B cell (primary cell): ENCODE measurements at regions not wholly inside any gene's neighbourhood (a gene's known extent, or its start where the extent isn't known, plus 50 kb on each side); places are given as distances from the start of the nearest gene placed in this dataset.
"Not testable (repeated sequence)": the region's sequence is repeated elsewhere in the genome, so short reads cannot be mapped to it uniquely, and the experiment has no call there.

ENCODE experiments used
- ATAC-seq: fragments of 200-7000 bp; cut with Tn5 transposase; one replicate; pipeline ENCODE4 v1.10.0; 2021; ENCODE audit warnings: low read depth, mild to moderate bottlenecking, moderate number of reproducible peaks, moderate library complexity
- CTCF ChIA-PET: fragments of 350-600 bp; sonication (Branson Sonifier 250); formaldehyde crosslinking; loops from one replicate; lab custom pipeline; 2021; ENCODE audit warnings: antibody characterized with exemption, inconsistent platforms; lab: Charles Lee
- POLR2A ChIA-PET: fragments of 350-600 bp; sonication (Branson Sonifier 250); formaldehyde crosslinking; loops from one replicate; lab custom pipeline; 2021; ENCODE audit warnings: antibody characterized with exemption; lab: Charles Lee
- DNase-seq: peaks from one replicate; pipeline ENCODE4 v3.0.0; 2013
- H2AFZ ChIP-seq: 2 replicates; pipeline ENCODE4 v1.6.1; 2012; ENCODE audit warnings: mild to moderate bottlenecking, low read depth, low read length; ENCODE audit not compliant: insufficient read depth, poor library complexity, severe bottlenecking
- H3K27ac ChIP-seq, 2 donors: 1 replicate in 1 of 2; 2 replicates in 1 of 2; pipeline ENCODE4 v1.5.1; 2012 to 2013; ENCODE audit warnings: low read length in 2 of 2, mild to moderate bottlenecking in 2 of 2, moderate library complexity in 1 of 2
- H3K27me3 ChIP-seq, 4 experiments: fragments of 200-600 bp in 1 of 4; sonication (generic) in 1 of 4; replicated peaks in 1 of 4; 1 replicate in 2 of 4; 2 replicates in 2 of 4; pipeline versions ENCODE4 v1.6.1 to v1.7.0; 2013 to 2016; ENCODE audit warnings: low read length in 3 of 4, mild to moderate bottlenecking in 2 of 4, mixed read lengths in 1 of 4, moderate library complexity in 1 of 4; ENCODE audit not compliant: insufficient read depth in 4 of 4, control insufficient read depth in 3 of 4; ENCODE audit errors: control extremely low read depth in 1 of 4
- H3K36me3 ChIP-seq, 2 experiments: replicated peaks in 1 of 2; 1 replicate in 1 of 2; 2 replicates in 1 of 2; pipeline versions ENCODE4 v1.6.1 to v1.7.1; 2013; ENCODE audit warnings: low read length in 1 of 2; ENCODE audit not compliant: insufficient read depth in 2 of 2, control insufficient read depth in 1 of 2; ENCODE audit errors: control extremely low read depth in 1 of 2, extremely low read depth in 1 of 2
- H3K4me1 ChIP-seq, 2 donors: fragments of 200-600 bp in 1 of 2; sonication (generic) in 1 of 2; 1 replicate in 1 of 2; 2 replicates in 1 of 2; pipeline versions ENCODE4 v1.5.1 to v1.6.1; 2013 to 2017; ENCODE audit warnings: low read length in 2 of 2; ENCODE audit not compliant: control insufficient read depth in 2 of 2, insufficient read depth in 2 of 2
- H3K4me2 ChIP-seq: replicated peaks from 2 replicates; pipeline ENCODE3; 2012; ENCODE audit warnings: mild to moderate bottlenecking, low read depth, low read length; ENCODE audit not compliant: poor library complexity, severe bottlenecking
- H3K4me3 ChIP-seq, 5 experiments: fragments of 200-600 bp in 1 of 5; sonication (generic) in 1 of 5; 1 replicate in 3 of 5; 2 replicates in 2 of 5; pipeline versions ENCODE4 v1.5.1 to v1.7.0; 2011 to 2016; ENCODE audit warnings: low read length in 4 of 5, mild to moderate bottlenecking in 4 of 5, low read depth in 2 of 5, control low read depth in 1 of 5, moderate library complexity in 1 of 5; ENCODE audit not compliant: insufficient read depth in 1 of 5; ENCODE audit errors: control extremely low read depth in 1 of 5, extremely low read depth in 1 of 5
- H3K79me2 ChIP-seq: fragments of 200-600 bp; sonication (generic); one replicate; pipeline ENCODE4 v1.6.0; 2016; ENCODE audit warnings: low read length; ENCODE audit not compliant: control insufficient read depth, insufficient read depth
- H3K9ac ChIP-seq: fragments of 200-600 bp; sonication (generic); 2 replicates; pipeline ENCODE4 v1.6.1; 2017; ENCODE audit warnings: mild to moderate bottlenecking, low read length, moderate library complexity
- H3K9me3 ChIP-seq, 3 donors: one replicate each; pipeline versions ENCODE4 v1.6.1 to v1.7.1; 2013; ENCODE audit warnings: low read length in 2 of 3; ENCODE audit not compliant: control insufficient read depth in 2 of 3, insufficient read depth in 1 of 3; ENCODE audit errors: control extremely low read depth in 1 of 3
- H4K20me1 ChIP-seq: 2 replicates; pipeline ENCODE4 v1.6.0; 2012; ENCODE audit warnings: mild to moderate bottlenecking, low read length; ENCODE audit not compliant: insufficient read depth, control insufficient read depth, poor library complexity, severe bottlenecking
- H3K27ac Mint-ChIP-seq: one replicate; pipeline ENCODE4 v1.8.0; 2021; ENCODE audit warnings: mixed read lengths
- H3K27me3 Mint-ChIP-seq: one replicate; pipeline ENCODE4 v1.8.0; 2021; ENCODE audit warnings: mixed read lengths
- H3K4me1 Mint-ChIP-seq: one replicate; pipeline ENCODE4 v1.8.0; 2021; ENCODE audit warnings: mixed read lengths
- H3K4me3 Mint-ChIP-seq: one replicate; pipeline ENCODE4 v1.8.0; 2021; ENCODE audit warnings: mixed read lengths
- H3K9me3 Mint-ChIP-seq: one replicate; pipeline ENCODE4 v1.8.0; 2022; ENCODE audit warnings: mixed read lengths; ENCODE audit not compliant: insufficient read depth
- EZH2 ChIP-seq: IDR thresholded peaks from 2 replicates; pipeline ENCODE4 v1.6.1; 2012; ENCODE audit warnings: borderline replicate concordance, low read depth, mild to moderate bottlenecking, moderate library complexity, low read length; ENCODE audit not compliant: insufficient read depth, poor library complexity, severe bottlenecking
- WGBS: methylation state at CpG from one replicate; pipeline ENCODE4 v1.1.5; 2013; ENCODE audit warnings: missing lambda C conversion rate; ENCODE audit not compliant: insufficient coverage; 5-methylcytosine and 5-hydroxymethylcytosine counted together
- intact Hi-C: fragments of 100-400 bp; cut with micrococcal nuclease; formaldehyde crosslinking; loops from one replicate; pipeline ENCODE4 v1.10.0; 2022
- TF ChIP-seq, protein P1 (sequence below): fragments of 200-600 bp; IDR thresholded peaks from one replicate; pipeline ENCODE4 v1.8.0; 2022; ENCODE audit warnings: antibody characterized with exemption, mild to moderate bottlenecking

DNA sequence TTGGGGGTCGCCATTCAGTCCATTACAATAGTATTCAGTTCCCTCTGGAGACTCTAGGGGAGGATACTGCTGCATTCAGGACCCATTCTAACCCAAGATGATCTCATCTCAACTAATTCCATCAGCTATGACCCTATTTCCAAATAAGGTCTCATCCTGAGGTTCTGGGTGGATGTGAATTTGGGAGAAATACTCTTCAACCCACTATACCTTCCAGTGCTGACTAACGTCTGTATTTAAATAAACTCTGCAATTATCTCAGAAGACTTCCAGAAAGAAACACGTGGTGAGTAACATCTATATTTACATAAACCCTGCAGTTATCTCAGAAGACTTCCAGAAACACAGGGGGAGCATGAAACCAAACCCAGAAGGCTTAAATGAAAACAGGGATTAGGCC is 1300.7 kb downstream of the PCDH9 start:
- Histone ChIP-seq H3K79me2 (no peaks in the 10 kb centered on the region), H4K20me1 (no peaks in the 10 kb centered on the region), H3K9me3 (no peaks in the 10 kb centered on the region), H3K36me3 (no peaks in the 10 kb centered on the region), H3K4me3 (no peak overlapping the region), H3K4me2 (no peak overlapping the region), H3K27ac (no peak overlapping the region), H2AFZ (no peak overlapping the region), H3K9ac (no peak overlapping the region), H3K4me1 (no peaks in the 10 kb centered on the region), H3K27me3 (no peaks in the 10 kb centered on the region)
- H3K27me3 Mint-ChIP-seq, result no peaks in the 10 kb centered on the region
- H3K4me3 Mint-ChIP-seq, result no peak overlapping the region
- ATAC-seq (no peak), DNase-seq (no peak)
- H3K9me3 Mint-ChIP-seq, result no peaks in the 10 kb centered on the region
- TF ChIP-seq, protein P1, sequence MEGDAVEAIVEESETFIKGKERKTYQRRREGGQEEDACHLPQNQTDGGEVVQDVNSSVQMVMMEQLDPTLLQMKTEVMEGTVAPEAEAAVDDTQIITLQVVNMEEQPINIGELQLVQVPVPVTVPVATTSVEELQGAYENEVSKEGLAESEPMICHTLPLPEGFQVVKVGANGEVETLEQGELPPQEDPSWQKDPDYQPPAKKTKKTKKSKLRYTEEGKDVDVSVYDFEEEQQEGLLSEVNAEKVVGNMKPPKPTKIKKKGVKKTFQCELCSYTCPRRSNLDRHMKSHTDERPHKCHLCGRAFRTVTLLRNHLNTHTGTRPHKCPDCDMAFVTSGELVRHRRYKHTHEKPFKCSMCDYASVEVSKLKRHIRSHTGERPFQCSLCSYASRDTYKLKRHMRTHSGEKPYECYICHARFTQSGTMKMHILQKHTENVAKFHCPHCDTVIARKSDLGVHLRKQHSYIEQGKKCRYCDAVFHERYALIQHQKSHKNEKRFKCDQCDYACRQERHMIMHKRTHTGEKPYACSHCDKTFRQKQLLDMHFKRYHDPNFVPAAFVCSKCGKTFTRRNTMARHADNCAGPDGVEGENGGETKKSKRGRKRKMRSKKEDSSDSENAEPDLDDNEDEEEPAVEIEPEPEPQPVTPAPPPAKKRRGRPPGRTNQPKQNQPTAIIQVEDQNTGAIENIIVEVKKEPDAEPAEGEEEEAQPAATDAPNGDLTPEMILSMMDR, result no peak
- TF ChIP-seq EZH2, result no peak
- H3K4me1 Mint-ChIP-seq, result no peaks in the 10 kb centered on the region
- CTCF ChIA-PET, result no interaction called here
- intact Hi-C loops, result no loop called here
- no peak overlapping the region for H3K27ac Mint-ChIP-seq
- POLR2A ChIA-PET, result no interaction called here
- 33% methylated on average over 1 of the region's 3 CpGs for WGBS

DNA sequence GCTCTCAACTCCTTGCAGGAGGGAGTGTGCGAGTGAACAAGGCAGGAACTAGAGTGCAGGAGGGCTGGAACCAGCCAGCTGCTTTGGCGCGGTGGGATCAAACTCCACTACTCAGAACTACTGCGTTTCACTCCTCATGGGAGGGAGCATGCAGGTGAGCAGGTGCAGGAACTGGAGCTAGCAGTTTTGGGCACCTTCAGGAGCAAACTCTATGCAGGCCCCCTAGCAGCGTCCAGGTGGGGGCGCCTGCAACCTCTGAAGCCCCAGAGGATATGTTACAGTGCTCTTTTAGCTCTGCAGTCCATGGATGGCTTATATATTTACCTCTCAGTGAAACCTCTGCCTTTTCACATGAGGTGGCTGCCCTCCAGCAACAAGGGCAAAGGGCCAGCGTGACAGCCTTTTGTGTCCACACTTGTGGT is 1303.4 kb downstream of the PCDH9 start:
- Histone ChIP-seq H3K9me3 (no peaks in the 10 kb centered on the region), H4K20me1 (no peaks in the 10 kb centered on the region), H2AFZ (no peak overlapping the region), H3K79me2 (no peaks in the 10 kb centered on the region), H3K4me1 (no peaks in the 10 kb centered on the region), H3K36me3 (no peaks in the 10 kb centered on the region), H3K27ac (no peak overlapping the region), H3K4me2 (no peak overlapping the region), H3K27me3 (no peaks in the 10 kb centered on the region), H3K4me3 (no peak overlapping the region), H3K9ac (no peak overlapping the region)
- H3K27me3 Mint-ChIP-seq, result no peaks in the 10 kb centered on the region
- H3K4me3 Mint-ChIP-seq, result no peak overlapping the region
- TF ChIP-seq, protein P1, result no peak
- no peak for TF ChIP-seq EZH2
- no peak overlapping the region for H3K27ac Mint-ChIP-seq
- H3K9me3 Mint-ChIP-seq, result no peaks in the 10 kb centered on the region
- ChIA-PET POLR2A (no interaction called here), CTCF (interaction anchor here (0.7 kb wide), 1 partner anchor 1311 kb away, joined by 3 read pairs; no protein-coding TSS in a partner anchor)
- WGBS, result 39% methylated on average over 6 of the region's 7 CpGs
- ATAC-seq, result no peak
- intact Hi-C loops, result no loop called here
- no peaks in the 10 kb centered on the region for H3K4me1 Mint-ChIP-seq
- peak; percentile 4 for DNase-seq

DNA sequence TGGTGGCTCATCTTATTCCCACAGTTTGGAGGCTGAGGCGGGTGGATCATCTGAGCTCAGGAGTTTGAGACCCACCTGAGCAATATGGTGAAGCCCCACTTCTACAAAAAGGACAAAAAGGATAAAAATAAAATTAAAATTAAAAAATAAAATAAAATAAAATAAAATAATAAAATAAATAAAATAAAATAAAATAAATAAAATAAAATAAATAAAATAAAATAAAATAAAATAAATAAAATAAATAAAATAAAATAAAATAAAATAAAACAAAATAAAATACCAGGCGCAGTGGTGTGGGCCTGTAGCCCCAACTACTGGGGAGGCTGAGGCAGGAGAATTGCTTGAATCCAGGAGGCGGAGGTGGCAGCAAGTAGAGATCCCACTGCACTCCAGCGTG is 1307.3 kb downstream of the PCDH9 start:
- not testable (repeated sequence) for H3K27ac ChIP-seq

More for the DNA sequence above, 1307.3 kb downstream of the PCDH9 start:
- ATAC-seq, H3K27me3 ChIP-seq, H3K36me3 ChIP-seq, POLR2A ChIA-PET, H3K4me2 ChIP-seq, H2AFZ ChIP-seq, H4K20me1 ChIP-seq, H3K27me3 Mint-ChIP-seq, H3K79me2 ChIP-seq, H3K9me3 ChIP-seq, H3K4me1 ChIP-seq, DNase-seq, CTCF ChIA-PET, H3K4me1 Mint-ChIP-seq, H3K9ac ChIP-seq, H3K4me3 Mint-ChIP-seq, intact Hi-C loops, H3K9me3 Mint-ChIP-seq, H3K4me3 ChIP-seq, H3K27ac Mint-ChIP-seq: not testable (repeated sequence)
- WGBS, result 95% methylated on average over 2 of the region's 4 CpGs
